ENCODE measurements at regions not wholly inside any gene's neighbourhood (a gene's known extent, or its start where the extent isn't known, plus 50 kb on each side); places are given as distances from the start of the nearest gene placed in this dataset.

DNA sequence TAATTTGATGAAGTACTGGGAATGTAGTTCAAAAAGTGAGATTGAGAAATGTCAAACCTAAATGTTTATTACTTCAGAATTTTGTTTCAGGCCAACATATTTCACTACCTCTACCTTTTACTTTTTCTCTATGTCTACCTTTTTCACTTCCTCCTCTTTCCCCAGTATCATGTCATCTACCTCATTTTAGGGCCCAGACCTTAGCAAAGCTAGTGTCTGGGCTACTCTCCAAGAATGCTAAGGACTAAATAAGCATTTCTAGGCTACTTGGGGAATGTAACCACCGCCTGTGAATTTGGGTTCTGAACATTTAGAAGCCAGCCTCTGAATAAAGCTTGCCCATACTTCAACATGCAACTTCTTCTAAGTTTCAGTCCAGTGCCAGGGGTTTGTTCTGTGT lies 330.4 kb downstream of the SLC4A3 start:
- no peak overlapping the region for H3K4me3 ChIP-seq
- H3K36me3 ChIP-seq (replicated peaks) = no peaks in the 10 kb centered on the region
- H3K4me1 ChIP-seq = no peaks in the 10 kb centered on the region
- in situ Hi-C loops (cut with MboI; ENCODE audit: low sequenced_read_pairs) = no loop called here
- no peak for DNase-seq (ENCODE audit: low spot score in 2 of 2)
- no peaks in the 10 kb centered on the region for H3K9me3 ChIP-seq
- no peaks in the 10 kb centered on the region for H3K27me3 ChIP-seq (ENCODE audit: low read depth)

DNA sequence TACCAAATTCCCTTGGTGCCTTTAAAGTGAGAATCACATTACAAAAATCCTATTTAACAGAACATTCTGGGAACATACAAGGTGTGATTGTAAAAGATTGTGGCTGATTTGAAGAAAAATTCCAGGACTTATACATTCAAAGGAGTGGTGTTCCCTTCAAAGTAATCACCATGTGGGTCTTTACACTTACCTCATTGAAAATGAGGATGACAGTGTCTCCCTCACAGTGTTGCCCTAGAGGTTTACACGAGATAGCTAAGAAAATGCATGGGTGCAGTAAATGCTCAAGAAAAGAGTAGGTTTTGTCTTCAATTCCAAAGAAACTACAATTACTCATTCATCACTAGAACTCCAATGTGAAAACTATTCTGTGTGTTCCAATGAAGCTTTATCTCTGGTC lies 331.5 kb downstream of the SLC4A3 start:
- Histone ChIP-seq H3K36me3 (replicated peaks) (no peaks in the 10 kb centered on the region), H3K9me3 (no peaks in the 10 kb centered on the region)

DNA sequence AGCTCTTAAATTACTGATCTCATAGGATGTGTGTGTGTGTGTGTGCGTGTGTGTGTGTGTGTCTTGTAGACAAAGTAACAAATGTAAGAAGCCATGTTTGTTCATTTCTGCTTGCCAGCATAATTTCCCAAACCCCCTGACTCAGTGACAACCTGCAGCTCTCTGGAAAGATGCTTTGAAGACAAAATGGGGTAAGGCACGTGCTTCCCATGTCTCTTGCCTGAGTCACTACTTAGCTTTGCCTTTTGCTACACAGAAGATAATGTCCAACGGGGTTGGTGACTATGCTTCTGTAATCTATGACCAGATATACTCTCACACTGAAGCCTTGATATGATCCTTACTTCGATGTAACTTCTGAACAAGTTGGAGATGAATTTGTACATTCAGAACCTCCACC lies 332.0 kb downstream of the SLC4A3 start:
- Histone ChIP-seq H3K27me3 (ENCODE audit: low read depth) (no peaks in the 10 kb centered on the region), H3K4me3 (no peak overlapping the region), H3K36me3 (replicated peaks) (no peaks in the 10 kb centered on the region), H3K9me3 (no peaks in the 10 kb centered on the region), H3K4me1 (no peaks in the 10 kb centered on the region)
- in situ Hi-C loops (cut with MboI; ENCODE audit: low sequenced_read_pairs) = no loop called here
- DNase-seq (ENCODE audit: low spot score in 2 of 2) = no peak

More for the DNA sequence above, 331.5 kb downstream of the SLC4A3 start:
- H3K4me1 ChIP-seq = no peaks in the 10 kb centered on the region
- in situ Hi-C loops (cut with MboI; ENCODE audit: low sequenced_read_pairs) = no loop called here
- H3K27me3 ChIP-seq (ENCODE audit: low read depth) = no peaks in the 10 kb centered on the region
- no peak overlapping the region for H3K4me3 ChIP-seq
- DNase-seq (ENCODE audit: low spot score in 2 of 2) = no peak

DNA sequence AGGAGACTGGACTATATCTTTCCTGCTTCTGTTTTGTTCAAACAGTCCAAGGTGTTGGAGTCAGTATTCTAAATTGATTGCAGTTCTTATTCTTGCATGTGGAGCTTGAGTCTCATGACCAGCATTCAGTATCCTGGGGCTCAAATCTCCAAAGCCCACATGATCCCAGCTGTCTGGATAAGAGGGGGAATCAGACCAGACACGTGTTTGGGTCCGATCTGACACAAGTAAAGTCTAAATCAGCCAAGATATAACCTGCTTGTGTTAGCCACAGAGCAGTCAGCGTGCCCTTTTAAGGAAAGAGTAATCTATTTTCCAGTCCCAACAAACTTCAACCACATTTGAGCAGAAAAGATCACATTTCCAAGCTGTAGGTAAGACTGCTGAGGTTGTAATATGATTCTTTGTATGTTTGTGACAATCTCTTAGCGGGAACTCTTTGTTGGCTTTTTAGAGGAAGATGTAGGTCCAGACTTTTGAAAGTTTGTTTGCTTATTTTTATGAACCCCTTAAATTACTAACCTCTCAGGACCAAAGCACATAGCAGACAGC lies 334.6 kb downstream of the SLC4A3 start:
- H3K36me3 ChIP-seq (replicated peaks) = no peaks in the 10 kb centered on the region
- no peaks in the 10 kb centered on the region for H3K9me3 ChIP-seq
- no peak for DNase-seq (ENCODE audit: low spot score in 2 of 2)
- H3K27me3 ChIP-seq (ENCODE audit: low read depth) = no peaks in the 10 kb centered on the region
- H3K4me1 ChIP-seq = no peaks in the 10 kb centered on the region
- in situ Hi-C loops (cut with MboI; ENCODE audit: low sequenced_read_pairs) = no loop called here
- no peak overlapping the region for H3K4me3 ChIP-seq

DNA sequence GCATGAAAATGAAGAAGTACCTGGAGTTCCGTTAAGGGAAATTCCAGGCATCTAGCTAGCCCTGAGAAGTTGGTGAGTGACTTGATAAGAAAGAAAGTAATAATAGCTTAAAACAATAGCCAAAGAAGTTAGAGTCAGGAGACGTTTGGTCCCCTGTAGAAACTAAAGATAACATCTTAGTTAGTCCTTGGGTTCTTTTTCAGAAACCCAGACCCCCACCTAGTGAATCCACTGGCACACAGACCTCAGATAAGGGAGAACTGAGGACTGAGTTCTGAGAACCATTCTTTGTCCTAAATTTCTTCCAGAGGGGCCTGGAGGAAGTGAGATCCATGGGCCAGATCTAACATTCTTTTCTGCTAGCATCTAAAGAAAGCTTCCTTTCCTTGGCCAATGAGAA lies 335.4 kb downstream of the SLC4A3 start:
- DNase-seq (ENCODE audit: low spot score in 2 of 2) = no peak
- Histone ChIP-seq H3K4me1 (no peaks in the 10 kb centered on the region), H3K27me3 (ENCODE audit: low read depth) (no peaks in the 10 kb centered on the region), H3K36me3 (replicated peaks) (no peaks in the 10 kb centered on the region), H3K4me3 (no peak overlapping the region), H3K9me3 (no peaks in the 10 kb centered on the region)
- in situ Hi-C loops (cut with MboI; ENCODE audit: low sequenced_read_pairs) = no loop called here

DNA sequence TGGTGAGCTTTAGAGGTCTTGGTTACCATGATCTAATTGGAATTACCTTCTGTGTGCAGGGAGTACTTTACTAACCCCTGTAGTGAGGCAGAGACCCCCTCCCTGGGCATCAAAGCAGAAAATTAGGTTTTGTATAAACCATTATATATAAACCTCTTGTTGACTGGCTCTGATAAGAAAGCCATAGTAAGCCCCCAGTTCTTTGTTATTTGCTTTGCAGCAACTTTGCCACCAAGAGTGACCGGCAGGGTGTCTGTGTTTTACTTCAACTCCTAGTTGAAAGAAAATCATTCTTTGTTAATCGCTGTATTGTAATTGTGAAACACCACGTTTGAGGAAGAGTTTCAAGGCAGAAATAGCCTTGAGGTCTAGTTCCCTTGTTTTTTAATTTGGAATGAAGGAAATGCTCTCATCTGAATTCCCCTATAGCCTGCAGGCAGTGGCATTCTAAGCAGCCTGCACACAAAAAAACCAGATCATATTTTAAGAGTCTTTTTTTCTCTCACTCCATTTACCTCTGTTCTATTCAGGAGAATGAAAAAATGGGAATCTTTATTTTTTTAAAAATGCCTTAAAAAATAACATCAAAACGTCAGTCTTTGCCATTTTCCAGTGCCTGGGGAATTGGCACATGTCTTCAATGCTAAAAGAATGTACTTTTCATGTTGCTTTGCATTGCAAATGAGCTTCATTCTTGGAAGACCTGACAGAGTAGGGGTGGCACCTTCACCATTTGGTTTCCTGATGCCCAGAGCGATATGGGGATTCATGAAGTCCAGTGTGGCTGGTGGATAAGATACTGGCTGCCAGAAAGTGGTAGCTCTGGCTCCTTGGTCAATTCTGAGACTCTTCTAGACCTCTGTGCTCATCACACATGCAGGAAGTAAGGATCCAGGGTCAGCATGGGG lies 338.1 kb downstream of the SLC4A3 start:
- Histone ChIP-seq H3K9me3 (no peaks in the 10 kb centered on the region), H3K4me3 (no peak overlapping the region), H3K36me3 (replicated peaks) (no peaks in the 10 kb centered on the region), H3K27me3 (ENCODE audit: low read depth) (no peaks in the 10 kb centered on the region), H3K4me1 (no peaks in the 10 kb centered on the region)
- no peak for DNase-seq (ENCODE audit: low spot score in 2 of 2)
- in situ Hi-C loops (cut with MboI; ENCODE audit: low sequenced_read_pairs) = no loop called here

DNA sequence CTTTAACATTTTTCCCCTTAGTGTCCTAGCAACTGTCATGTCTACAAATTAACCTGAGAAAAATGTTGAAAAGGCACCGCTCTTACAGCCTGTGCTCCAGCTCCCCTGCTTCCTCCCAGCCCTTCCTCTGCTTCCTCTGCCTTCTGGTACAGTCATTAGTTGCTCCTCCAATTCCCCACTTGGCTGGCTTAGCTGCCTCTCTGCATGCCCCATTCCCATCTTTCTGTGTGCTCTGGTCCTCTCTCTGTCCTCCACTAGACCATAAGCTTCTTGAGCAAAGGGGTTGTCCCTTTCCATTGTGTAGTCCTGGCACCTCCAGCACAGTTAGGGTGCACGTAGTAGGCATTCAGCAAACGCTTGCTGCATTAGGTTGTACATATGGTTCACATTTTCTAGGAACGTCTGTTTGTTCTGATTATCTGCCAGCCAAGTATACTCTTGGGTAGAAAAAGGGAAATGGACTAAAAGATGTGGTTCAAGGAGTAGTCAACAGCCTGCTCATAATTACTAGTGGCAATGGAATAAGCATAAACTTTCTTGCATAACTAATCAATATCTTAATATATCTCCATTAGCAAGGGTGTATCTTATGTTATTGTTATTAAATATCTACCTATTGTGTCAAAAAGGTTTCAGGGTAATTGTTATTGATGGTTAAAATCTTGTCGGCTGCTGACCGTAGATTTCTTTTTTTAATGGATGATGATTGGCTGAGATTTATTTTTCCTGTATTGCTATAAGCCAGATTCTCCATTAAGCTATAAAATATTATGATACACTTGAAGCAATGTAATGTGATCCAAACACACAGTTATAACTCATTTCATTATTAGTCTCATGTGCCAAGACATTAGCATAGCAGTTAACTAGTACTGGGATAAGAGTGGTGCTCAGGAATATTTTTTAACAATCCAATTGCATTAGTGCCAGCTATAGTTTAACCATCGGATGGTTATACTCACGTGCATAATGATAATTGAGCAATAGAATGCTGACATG lies 340.1 kb downstream of the SLC4A3 start:
- Histone ChIP-seq H3K9me3 (no peaks in the 10 kb centered on the region), H3K4me1 (no peaks in the 10 kb centered on the region), H3K27me3 (ENCODE audit: low read depth) (no peaks in the 10 kb centered on the region; the same call in 1 of the 2 replicates), H3K4me3 (no peak overlapping the region), H3K36me3 (replicated peaks) (no peaks in the 10 kb centered on the region)
- in situ Hi-C loops (cut with MboI; ENCODE audit: low sequenced_read_pairs) = no loop called here
- DNase-seq (ENCODE audit: low spot score in 2 of 2) = no peak

DNA sequence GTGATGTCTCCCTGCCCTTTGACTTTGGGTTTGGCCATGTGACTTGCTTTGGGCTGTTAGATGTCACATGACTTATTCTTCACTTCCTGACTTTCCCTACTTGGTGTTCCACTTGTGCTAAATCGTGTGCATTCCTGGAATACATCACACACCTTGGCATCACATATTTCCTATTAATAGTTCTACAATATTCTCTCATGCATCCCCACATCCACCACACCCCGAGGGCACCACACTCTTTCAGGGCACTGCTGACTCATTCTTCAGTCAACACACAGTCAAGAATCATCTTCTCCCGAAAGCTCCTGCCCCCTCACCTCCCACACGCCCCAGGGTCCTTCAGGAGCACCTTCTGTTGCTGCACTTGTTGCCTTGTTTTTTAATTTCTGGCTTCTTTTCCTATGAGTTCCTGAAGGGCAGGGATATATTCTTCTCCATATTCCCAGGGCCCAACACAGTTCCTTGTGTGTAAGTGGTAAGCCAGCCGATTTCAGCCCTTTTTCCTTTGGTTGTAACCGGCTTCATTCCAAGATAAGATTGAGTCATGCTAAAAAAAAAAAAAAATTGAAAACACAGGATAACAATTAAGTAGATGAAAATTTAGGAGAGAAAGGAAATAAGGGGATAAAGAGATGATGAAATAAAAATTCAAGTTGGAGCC lies 341.4 kb downstream of the SLC4A3 start:
- in situ Hi-C loops (cut with MboI; ENCODE audit: low sequenced_read_pairs) = no loop called here
- no peak for DNase-seq (ENCODE audit: low spot score in 2 of 2)
- H3K4me3 ChIP-seq = no peak overlapping the region

DNA sequence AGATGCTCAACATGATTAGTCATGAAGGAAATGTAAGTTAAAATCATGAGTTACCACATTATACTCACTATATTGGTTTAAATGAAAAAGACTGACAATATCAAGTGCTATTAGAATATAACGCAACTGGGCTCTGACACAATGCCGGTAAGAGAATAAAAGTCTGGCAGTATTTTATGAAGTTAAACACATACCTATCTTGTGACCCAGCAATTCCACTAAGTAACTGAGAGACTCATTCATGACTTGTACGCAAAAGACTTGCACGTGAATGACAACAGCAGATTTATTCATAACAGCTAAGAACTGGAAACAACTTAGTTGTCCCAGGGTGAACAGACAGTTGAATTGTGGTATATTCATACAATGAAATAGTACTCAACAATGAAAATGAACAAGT lies 342.1 kb downstream of the SLC4A3 start:
- Histone ChIP-seq H3K4me1 (no peaks in the 10 kb centered on the region), H3K9me3 (no peaks in the 10 kb centered on the region), H3K4me3 (no peak overlapping the region), H3K27me3 (ENCODE audit: low read depth) (no peaks in the 10 kb centered on the region; the same call in 1 of the 2 replicates), H3K36me3 (replicated peaks) (no peaks in the 10 kb centered on the region)
- DNase-seq (ENCODE audit: low spot score in 2 of 2) = no peak
- in situ Hi-C loops (cut with MboI; ENCODE audit: low sequenced_read_pairs) = no loop called here

More for the DNA sequence above, 341.4 kb downstream of the SLC4A3 start:
- no peaks in the 10 kb centered on the region for H3K9me3 ChIP-seq
- no peaks in the 10 kb centered on the region for H3K4me1 ChIP-seq
- no peaks in the 10 kb centered on the region; the same call in 1 of the 2 replicates for H3K27me3 ChIP-seq (ENCODE audit: low read depth)
- no peaks in the 10 kb centered on the region for H3K36me3 ChIP-seq (replicated peaks)

DNA sequence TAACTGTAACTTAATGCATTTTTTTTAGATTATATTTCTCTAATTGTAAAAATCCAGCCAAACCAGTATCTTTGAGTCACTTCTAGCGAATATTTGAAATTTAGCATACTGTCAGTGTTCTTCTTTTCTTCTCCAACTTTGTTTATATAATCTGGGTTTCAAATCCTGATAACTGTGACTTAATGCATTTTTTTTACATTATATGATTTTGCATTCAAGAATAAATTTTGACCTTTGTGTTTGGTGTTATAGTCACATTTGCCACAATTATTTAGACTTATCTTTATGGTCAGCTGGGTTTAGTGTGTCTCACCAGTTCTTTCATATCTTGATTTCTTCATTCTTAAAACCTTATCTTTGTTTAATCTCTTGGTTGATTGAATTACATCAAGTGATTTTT lies 345.7 kb downstream of the SLC4A3 start:
- in situ Hi-C loops (cut with MboI; ENCODE audit: low sequenced_read_pairs) = no loop called here
- no peak for DNase-seq (ENCODE audit: low spot score in 2 of 2)
- Histone ChIP-seq H3K4me1 (no peaks in the 10 kb centered on the region), H3K36me3 (replicated peaks) (no peaks in the 10 kb centered on the region), H3K27me3 (ENCODE audit: low read depth) (no peaks in the 10 kb centered on the region; the same call in 1 of the 2 replicates), H3K4me3 (no peak overlapping the region), H3K9me3 (no peaks in the 10 kb centered on the region)

DNA sequence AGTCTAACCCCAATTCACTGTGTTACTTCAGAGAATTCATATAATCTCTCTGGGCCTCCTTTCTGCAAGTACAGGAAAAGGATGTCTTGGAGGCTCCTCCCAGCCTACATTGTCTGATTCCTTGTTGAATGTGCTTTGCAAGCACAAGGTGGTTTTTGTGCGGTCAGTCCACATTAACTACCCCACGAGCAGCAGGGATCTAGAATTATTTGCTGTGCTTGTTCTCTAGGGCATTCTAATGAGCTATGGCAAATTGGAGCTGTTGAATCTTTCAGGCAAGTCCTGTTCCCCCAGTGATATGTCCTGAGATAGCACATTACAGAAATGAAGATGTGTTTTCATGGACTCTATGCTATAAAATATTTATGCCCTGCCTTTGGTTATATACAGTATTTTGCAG lies 349.4 kb downstream of the SLC4A3 start:
- H3K27me3 ChIP-seq (ENCODE audit: low read depth) = no peaks in the 10 kb centered on the region; the same call in 1 of the 2 replicates
- in situ Hi-C loops (cut with MboI; ENCODE audit: low sequenced_read_pairs) = no loop called here
- H3K4me3 ChIP-seq = no peak overlapping the region
- no peaks in the 10 kb centered on the region for H3K9me3 ChIP-seq
- DNase-seq (ENCODE audit: low spot score in 2 of 2) = no peak
- H3K4me1 ChIP-seq = no peaks in the 10 kb centered on the region
- no peaks in the 10 kb centered on the region for H3K36me3 ChIP-seq (replicated peaks)

DNA sequence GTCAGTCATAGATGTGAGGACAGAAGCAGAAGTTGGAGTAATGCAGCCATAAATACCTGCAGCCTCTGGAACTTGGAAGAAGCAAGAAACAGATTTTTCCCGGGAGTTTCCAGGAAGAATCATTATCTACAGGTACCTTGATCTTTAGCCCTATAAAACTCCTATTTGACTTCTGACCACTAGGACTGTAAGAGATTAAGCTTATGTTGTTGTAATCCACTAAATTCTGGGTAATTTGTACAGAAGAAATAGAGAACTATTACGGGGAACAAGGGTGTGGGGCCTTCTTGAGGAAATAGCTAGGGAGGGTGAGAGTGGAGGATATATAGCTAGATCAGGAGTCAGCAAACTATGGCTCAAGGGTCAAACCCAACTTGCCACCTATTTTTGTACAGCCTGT lies 353.2 kb downstream of the SLC4A3 start:
- in situ Hi-C loops (cut with MboI; ENCODE audit: low sequenced_read_pairs) = no loop called here
- no peak for DNase-seq (ENCODE audit: low spot score in 2 of 2)
- H3K27me3 ChIP-seq (ENCODE audit: low read depth) = no peaks in the 10 kb centered on the region

DNA sequence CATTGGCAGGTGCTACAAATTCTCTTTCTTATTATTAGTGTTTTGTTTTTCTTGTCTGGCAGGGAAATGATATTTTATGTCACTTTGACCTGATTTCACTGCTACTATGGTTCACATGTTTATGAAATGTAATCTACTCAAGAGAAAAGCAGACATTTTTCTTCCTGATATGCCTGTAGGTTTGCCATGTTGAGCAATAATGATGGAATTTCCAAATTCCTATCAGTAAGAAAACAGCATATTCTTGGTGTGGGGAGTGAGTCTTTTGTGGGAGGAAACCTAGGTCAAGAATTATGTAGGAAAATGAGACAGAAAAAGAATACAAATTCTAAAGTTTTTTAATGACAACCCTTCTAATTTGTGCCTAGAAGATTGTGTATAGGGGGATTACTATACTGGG lies 356.4 kb downstream of the SLC4A3 start:
- in situ Hi-C loops (cut with MboI; ENCODE audit: low sequenced_read_pairs) = no loop called here
- H3K9me3 ChIP-seq = no peaks in the 10 kb centered on the region
- no peak overlapping the region for H3K4me3 ChIP-seq
- no peaks in the 10 kb centered on the region for H3K36me3 ChIP-seq (replicated peaks)
- H3K27me3 ChIP-seq (ENCODE audit: low read depth) = no peaks in the 10 kb centered on the region; the same call in 1 of the 2 replicates
- no peak for DNase-seq (ENCODE audit: low spot score in 2 of 2)
- no peaks in the 10 kb centered on the region for H3K4me1 ChIP-seq

More for the DNA sequence above, 353.2 kb downstream of the SLC4A3 start:
- Histone ChIP-seq H3K4me3 (no peak overlapping the region), H3K36me3 (replicated peaks) (no peaks in the 10 kb centered on the region), H3K4me1 (no peaks in the 10 kb centered on the region), H3K9me3 (no peaks in the 10 kb centered on the region)

Data from HAP-1 (cell line).